H1 (cell line): ENCODE measurements at regions not wholly inside any gene's neighbourhood (a gene's known extent, or its start where the extent isn't known, plus 50 kb on each side); places are given as distances from the start of the nearest gene placed in this dataset.
A peak's percentile ranks its signal among the peaks of the same experiment; 100 is the strongest.

Experiments
- CTCF ChIA-PET: fragments of 300-600 bp; sonication (Branson Sonifier 250); formaldehyde crosslinking; loops from one replicate; lab custom pipeline; 2021; ENCODE audit not compliant: partially characterized antibody; lab: Charles Lee
- POLR2A ChIA-PET: fragments of 300-600 bp; sonication (Branson Sonifier 250); formaldehyde crosslinking; loops from one replicate; lab custom pipeline; 2021; ENCODE audit warnings: inconsistent platforms; ENCODE audit not compliant: partially characterized antibody; lab: Charles Lee
- DNase-seq, 2 experiments: peaks; one replicate each; pipeline versions ENCODE4 v3.0.0 to v3.0.0-alpha.2; 2010 to 2022; ENCODE audit warnings: low spot score in 2 of 2, low read depth in 1 of 2, mixed read lengths in 1 of 2
- FAIRE-seq: peaks from 2 replicates; lab custom pipeline; 2011; peaks lifted over from hg19 to GRCh38; lab: Jason Lieb, UNC
- H2AFZ ChIP-seq: 2 replicates; pipeline ENCODE4 v1.8.1; 2012; ENCODE audit warnings: low read length, inconsistent platforms
- H2AK5ac ChIP-seq: 2 replicates; pipeline ENCODE4 v1.6.1; 2013; ENCODE audit warnings: low read depth, low read length
- H2BK120ac ChIP-seq: replicated peaks from 2 replicates; pipeline ENCODE3; 2013; ENCODE audit warnings: low read depth, low read length, inconsistent platforms
- H2BK12ac ChIP-seq: 2 replicates; pipeline ENCODE4 v1.6.1; 2013; ENCODE audit warnings: low read depth, low read length
- H2BK15ac ChIP-seq: 2 replicates; pipeline ENCODE4 v1.6.1; 2013; ENCODE audit warnings: low read length
- H2BK20ac ChIP-seq: 2 replicates; pipeline ENCODE4 v1.6.1; 2013; ENCODE audit warnings: low read length
- H2BK5ac ChIP-seq: 2 replicates; pipeline ENCODE4 v1.6.1; 2013; ENCODE audit warnings: low read depth, low read length
- H3K14ac ChIP-seq: 2 replicates; pipeline ENCODE4 v1.6.1; 2013; ENCODE audit warnings: inconsistent platforms; ENCODE audit not compliant: insufficient read length
- H3K18ac ChIP-seq: 2 replicates; pipeline ENCODE4 v1.6.1; 2013; ENCODE audit warnings: low read length; ENCODE audit errors: extremely low read depth
- H3K23ac ChIP-seq: 2 replicates; pipeline ENCODE4 v1.6.1; 2013; ENCODE audit warnings: inconsistent platforms; ENCODE audit not compliant: insufficient read length
- H3K23me2 ChIP-seq: 2 replicates; pipeline ENCODE4 v1.6.1; 2013; ENCODE audit warnings: low read depth, low read length
- H3K27ac ChIP-seq: 2 replicates; pipeline ENCODE4 v1.6.1; 2011; ENCODE audit warnings: low read depth, low read length, inconsistent platforms
- H3K27me3 ChIP-seq, 4 experiments: replicated peaks in 1 of 4; 1 replicate in 1 of 4; 2 replicates in 3 of 4; pipeline versions ENCODE4 v1.6.1 to v1.8.1; 2011 to 2013; ENCODE audit warnings: low read length in 3 of 4, mild to moderate bottlenecking in 3 of 4, inconsistent platforms in 2 of 4, mixed read lengths in 2 of 4, moderate library complexity in 1 of 4; ENCODE audit not compliant: control insufficient read depth in 3 of 4, insufficient read depth in 3 of 4; ENCODE audit errors: extremely low read depth in 1 of 4
- H3K36me3 ChIP-seq, 4 experiments: 2 replicates each; pipeline versions ENCODE4 v1.6.1 to v1.8.1; 2011 to 2013; ENCODE audit warnings: mild to moderate bottlenecking in 4 of 4, low read length in 3 of 4, moderate library complexity in 2 of 4, control low read depth in 1 of 4, inconsistent platforms in 1 of 4; ENCODE audit not compliant: insufficient read depth in 4 of 4, control insufficient read depth in 2 of 4
- H3K4ac ChIP-seq: replicated peaks from 2 replicates; pipeline ENCODE3; 2013; ENCODE audit warnings: low read length, low read depth, mixed read lengths, inconsistent platforms; ENCODE audit not compliant: insufficient read length
- H3K4me1 ChIP-seq, 4 experiments: replicated peaks in 1 of 4; 1 replicate in 1 of 4; 2 replicates in 3 of 4; pipeline versions ENCODE4 v1.6.1 to v1.8.1; 2011 to 2013; ENCODE audit warnings: low read length in 3 of 4, inconsistent platforms in 2 of 4, mixed read lengths in 1 of 4; ENCODE audit not compliant: insufficient read depth in 4 of 4, control insufficient read depth in 3 of 4
- H3K4me2 ChIP-seq, 2 experiments: 2 replicates each; pipeline versions ENCODE4 v1.6.1 to v1.8.1; 2011 to 2013; ENCODE audit warnings: low read depth in 2 of 2, low read length in 2 of 2, control low read depth in 1 of 2, inconsistent platforms in 1 of 2, mild to moderate bottlenecking in 1 of 2; ENCODE audit not compliant: insufficient read depth in 1 of 2
- H3K4me3 ChIP-seq, 4 experiments: fragments of 200-600, 300-600 bp in 1 of 4; sonication (generic), shearing (Covaris generic), sonication (Bioruptor Twin) in 1 of 4; 2 replicates each; pipeline versions ENCODE4 v1.5.1 to v1.8.1; 2011 to 2016; ENCODE audit warnings: low read length in 4 of 4, low read depth in 3 of 4, control low read depth in 2 of 4, inconsistent platforms in 2 of 4, mild to moderate bottlenecking in 2 of 4, mixed read lengths in 1 of 4, moderate library complexity in 1 of 4; ENCODE audit not compliant: insufficient read depth in 2 of 4; ENCODE audit errors: extremely low read depth in 1 of 4
- H3K56ac ChIP-seq: replicated peaks from 2 replicates; pipeline ENCODE3; 2013; ENCODE audit warnings: low read depth, mild to moderate bottlenecking, mixed read lengths, low read length, inconsistent platforms; ENCODE audit not compliant: insufficient read length
- H3K79me1 ChIP-seq: 2 replicates; pipeline ENCODE4 v1.6.1; 2013; ENCODE audit warnings: low read depth, low read length, control low read depth
- H3K79me2 ChIP-seq, 2 experiments: 2 replicates each; pipeline versions ENCODE4 v1.6.1 to v1.8.1; 2012 to 2013; ENCODE audit warnings: low read length in 2 of 2, mild to moderate bottlenecking in 2 of 2, inconsistent platforms in 1 of 2; ENCODE audit not compliant: insufficient read depth in 2 of 2, control insufficient read depth in 1 of 2
- H3K9ac ChIP-seq, 4 experiments: replicated peaks in 1 of 4; 1 replicate in 1 of 4; 2 replicates in 3 of 4; pipeline versions ENCODE4 v1.6.1 to v1.8.1; 2011 to 2013; ENCODE audit warnings: low read depth in 3 of 4, low read length in 3 of 4, control low read depth in 2 of 4, mild to moderate bottlenecking in 2 of 4, moderate library complexity in 2 of 4, inconsistent platforms in 1 of 4; ENCODE audit errors: extremely low read depth in 1 of 4
- H3K9me3 ChIP-seq, 2 experiments: 2 replicates each; pipeline versions ENCODE4 v1.6.1 to v1.8.1; 2012 to 2013; ENCODE audit warnings: mild to moderate bottlenecking in 2 of 2, moderate library complexity in 2 of 2, control low read depth in 1 of 2, inconsistent platforms in 1 of 2, low read depth in 1 of 2, low read length in 1 of 2, mixed read lengths in 1 of 2; ENCODE audit not compliant: insufficient read depth in 2 of 2
- H4K20me1 ChIP-seq, 2 experiments: replicated peaks in 1 of 2; 2 replicates each; pipeline versions ENCODE3 to v1.8.1; 2011 to 2013; ENCODE audit warnings: inconsistent platforms in 2 of 2, low read length in 2 of 2, mild to moderate bottlenecking in 1 of 2; ENCODE audit not compliant: insufficient read depth in 2 of 2, control insufficient read depth in 1 of 2
- H4K5ac ChIP-seq: 2 replicates; pipeline ENCODE4 v1.6.1; 2013; ENCODE audit warnings: low read length, low read depth, mixed read lengths, inconsistent platforms; ENCODE audit not compliant: insufficient read length
- H4K8ac ChIP-seq: 2 replicates; pipeline ENCODE4 v1.8.0; 2013; ENCODE audit warnings: mild to moderate bottlenecking, moderate library complexity, low read length, inconsistent platforms; ENCODE audit not compliant: insufficient read depth; ENCODE audit errors: extremely low read depth
- H4K91ac ChIP-seq: replicated peaks from 2 replicates; pipeline ENCODE3; 2013; ENCODE audit warnings: low read length, mixed read lengths, inconsistent platforms; ENCODE audit not compliant: insufficient read length
- ASH2L ChIP-seq: fragments of 200-600, 300-600 bp; sonication (generic); IDR thresholded peaks from one replicate; pipeline ENCODE4 v1.7.1; 2017; ENCODE audit warnings: low read length
- CREB1 ChIP-seq: IDR thresholded peaks from 2 replicates; pipeline ENCODE4 v1.6.1; 2012; ENCODE audit warnings: inconsistent platforms
- JUN ChIP-seq: IDR thresholded peaks from 2 replicates; pipeline ENCODE4 v1.6.1; 2011; ENCODE audit warnings: low read depth, mild to moderate bottlenecking, improper control_type of control experiment, low read length
- KDM5A ChIP-seq: fragments of 200-600 bp; IDR thresholded peaks from 2 replicates; pipeline ENCODE4 v1.7.1; 2012; ENCODE audit warnings: mild to moderate bottlenecking, low read length, inconsistent platforms, mixed read lengths
- PHF8 ChIP-seq: fragments of 200-600 bp; sonication (generic); conservative IDR thresholded peaks from 2 replicates; pipeline ENCODE4 v1.7.1; 2012; ENCODE audit warnings: low read depth, mild to moderate bottlenecking, inconsistent platforms, low read length, moderate library complexity
- RNF2 ChIP-seq: fragments of 200-900, 300-1000 bp; sonication (generic); IDR thresholded peaks from 2 replicates; pipeline ENCODE4 v1.7.1; 2016; ENCODE audit warnings: borderline replicate concordance, low read depth, mild to moderate bottlenecking, antibody characterized with exemption, low read length; ENCODE audit not compliant: poor library complexity, severe bottlenecking; ENCODE audit errors: missing control alignments
- SIN3A ChIP-seq, 2 experiments: IDR thresholded peaks in 1 of 2; conservative IDR thresholded peaks in 1 of 2; 2 replicates each; pipeline ENCODE4 v1.6.1; 2011 to 2012; ENCODE audit warnings: low read length in 2 of 2, improper control_type of control experiment in 1 of 2, low read depth in 1 of 2, mild to moderate bottlenecking in 1 of 2
- SIX5 ChIP-seq: IDR thresholded peaks from 2 replicates; pipeline ENCODE4 v1.6.1; 2011; ENCODE audit warnings: mild to moderate bottlenecking, low read depth, low read length
- TAF1 ChIP-seq: IDR thresholded peaks from 2 replicates; pipeline ENCODE4 v1.6.1; 2011; ENCODE audit warnings: mild to moderate bottlenecking, low read depth, low read length
- TBP ChIP-seq: IDR thresholded peaks from 2 replicates; pipeline ENCODE4 v1.6.1; 2011; ENCODE audit warnings: low read depth, low read length, improper control_type of control experiment
- WGBS, 2 experiments: shearing (Covaris generic) in 1 of 2; methylation state at CpG; one replicate each; pipeline versions ENCODE4 v1.1.6 to v1.1.7; 2013 to 2015; ENCODE audit warnings: low lambda C conversion rate in 2 of 2, mixed read lengths in 2 of 2, inconsistent platforms in 1 of 2, low coverage in 1 of 2, missing lambda C conversion rate in 1 of 2; ENCODE audit not compliant: insufficient replicate concordance in 2 of 2, insufficient coverage in 1 of 2, insufficient read length in 1 of 2; ENCODE audit errors: extremely low coverage in 1 of 2, missing lambda C conversion rate in 1 of 2; 5-methylcytosine and 5-hydroxymethylcytosine counted together
- TF ChIP-seq, protein P1 (sequence below): IDR thresholded peaks from 2 replicates; pipeline ENCODE4 v1.6.1; 2011; ENCODE audit warnings: low read depth, mild to moderate bottlenecking, low read length; ENCODE audit not compliant: insufficient read depth

DNA sequence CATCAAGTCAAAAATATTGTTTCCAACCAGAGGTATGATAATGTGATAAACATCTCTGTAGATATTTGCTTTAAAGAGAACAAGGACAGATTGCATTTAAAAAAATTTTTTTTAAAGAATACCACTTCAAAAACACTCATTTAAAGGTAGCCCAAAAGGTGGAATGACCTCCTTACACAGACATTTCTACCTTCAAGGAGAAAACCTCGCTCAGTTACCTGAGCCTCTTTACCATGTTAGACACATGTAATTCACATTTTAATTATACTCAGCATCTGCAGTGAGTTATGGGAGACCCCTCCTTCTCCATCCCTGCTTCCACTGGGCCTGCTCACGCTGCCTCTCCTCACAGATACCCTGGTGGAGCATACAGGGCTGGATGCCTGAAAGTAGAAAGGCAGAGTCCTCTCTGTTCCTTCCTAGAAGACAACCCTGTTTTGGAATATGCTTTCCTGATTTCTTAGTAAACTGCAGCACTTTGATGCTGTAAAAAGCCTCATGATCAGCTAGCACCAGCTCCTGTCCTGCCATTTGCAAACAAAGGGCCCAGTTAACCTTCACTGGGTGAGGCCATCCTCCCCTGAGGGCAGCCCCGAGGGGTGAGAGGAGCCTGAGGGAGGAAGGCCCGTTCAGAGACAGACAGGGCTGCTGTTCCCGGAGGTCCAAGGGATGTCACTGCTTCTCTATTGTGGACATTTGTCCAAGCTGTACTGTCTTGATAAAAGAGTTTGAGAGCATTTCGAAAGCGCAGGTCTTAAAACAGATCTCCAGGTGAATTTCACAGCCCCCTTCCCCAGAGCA, 117.8 kb downstream of the IRS2 start:
- Histone ChIP-seq H3K18ac (0 out of 2 replicates have a peak overlapping the region, but pooled peaks have one; percentile 67), H3K56ac (no peak overlapping the region), H3K27ac (no peak overlapping the region), H2BK20ac (no peak overlapping the region), H3K79me1 (no peaks in the 10 kb centered on the region), H2BK12ac (0 out of 2 replicates have a peak overlapping the region, but pooled peaks have one; percentile 55), H2AFZ (peak overlapping the region; percentile 99), H4K8ac (no peak overlapping the region), H2BK15ac (no peak overlapping the region), H3K4ac (no peak overlapping the region), H3K14ac (no peak overlapping the region), H3K4me2 (no peak overlapping the region), H3K9ac (no peak overlapping the region), H3K36me3 (no peaks in the 10 kb centered on the region), H2BK120ac (no peak overlapping the region), H3K23ac (no peak overlapping the region), H4K91ac (no peak overlapping the region), H3K79me2 (no peaks in the 10 kb centered on the region), H3K4me1 (peaks cover 0 to 8% (median 4%) of the 10 kb centered on the region in 4 experiments; a peak in 4 of 7 replicates), H4K20me1 (no peaks in the 10 kb centered on the region), H3K9me3 (no peaks in the 10 kb centered on the region), H3K27me3 (no peaks in the 10 kb centered on the region; a peak in 1 of 7 replicates), H3K4me3 (no peak overlapping the region), H3K23me2 (no peaks in the 10 kb centered on the region), H4K5ac (no peak overlapping the region), H2BK5ac (no peak overlapping the region), H2AK5ac (no peak overlapping the region)
- 92% methylated on average over 7 of the region's 7 CpGs; no CpG with 5 or more reads in 1 of the 2 experiments for WGBS, 2 experiments
- TF ChIP-seq KDM5A (no peak), JUN (no peak), SIN3A (conservative IDR thresholded peaks at IDR 0.05 in 1 of 2, IDR thresholded peaks at IDR 0.05 in 1 of 2; ENCODE audit: low read depth in 1 of 2, low read length in 2 of 2) (no peak), RNF2 (no peak), TBP (no peak), PHF8 (no peak), SIX5 (no peak), ASH2L (no peak), TAF1 (no peak), CREB1 (no peak)
- TF ChIP-seq, protein P1, sequence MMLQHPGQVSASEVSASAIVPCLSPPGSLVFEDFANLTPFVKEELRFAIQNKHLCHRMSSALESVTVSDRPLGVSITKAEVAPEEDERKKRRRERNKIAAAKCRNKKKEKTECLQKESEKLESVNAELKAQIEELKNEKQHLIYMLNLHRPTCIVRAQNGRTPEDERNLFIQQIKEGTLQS: no peak
- CTCF ChIA-PET: interaction anchor here (1.1 to 1.9 kb wide), 3 partner anchors 14 to 472 kb away, joined by 3 to 5 read pairs (median 3); no protein-coding TSS in a partner anchor
- FAIRE-seq: no peak
- POLR2A ChIA-PET: no interaction called here
- DNase-seq: no peak
